ENCODE measurements at regions not wholly inside any gene's neighbourhood (a gene's known extent, or its start where the extent isn't known, plus 50 kb on each side); places are given as distances from the start of the nearest gene placed in this dataset.

DNA sequence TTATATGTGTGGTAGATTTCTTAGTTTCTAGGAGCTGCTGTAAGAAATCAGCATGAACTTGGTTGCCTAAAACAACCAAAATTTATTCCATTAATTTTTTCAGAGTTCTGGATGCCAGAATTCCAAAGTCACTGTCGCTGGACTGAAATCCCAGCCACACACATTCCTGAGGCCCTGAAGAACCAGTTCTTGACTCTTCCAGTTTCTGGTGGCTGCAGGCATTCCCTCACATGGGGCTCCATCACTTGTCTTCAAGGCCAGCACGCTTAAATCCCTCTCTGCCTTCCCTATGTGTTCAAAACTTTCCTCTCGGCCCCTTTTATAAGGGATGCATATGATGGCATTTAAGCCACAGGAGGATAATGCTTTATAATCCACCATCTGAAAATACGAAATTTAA is 1237.5 kb upstream of the CDH9 start:
- no peaks in the 10 kb centered on the region for H3K4me1 ChIP-seq (replicated peaks in 1 of 4; ENCODE audit: control insufficient read depth in 3 of 4, insufficient read depth in 4 of 4, low read length in 3 of 4)
- FAIRE-seq (no peak), DNase-seq (ENCODE audit: low read depth in 1 of 2, low spot score in 2 of 2) (no peak)
- H3K9ac ChIP-seq (replicated peaks in 1 of 4; ENCODE audit: extremely low read depth in 1 of 4, low read depth in 3 of 4, low read length in 3 of 4) = no peak overlapping the region
- H3K9me3 ChIP-seq (ENCODE audit: insufficient read depth in 2 of 2, low read depth in 1 of 2, low read length in 1 of 2) = no peaks in the 10 kb centered on the region
- CTCF ChIA-PET (ENCODE audit: partially characterized antibody) = interaction anchor here (0.8 kb wide), 1 partner anchor 69 kb away, joined by 3 read pairs; no protein-coding TSS in a partner anchor
- H3K79me1 ChIP-seq (ENCODE audit: low read depth, low read length) = no peaks in the 10 kb centered on the region
- POLR2A ChIA-PET (ENCODE audit: partially characterized antibody) = no interaction called here
- no peaks in the 10 kb centered on the region for H4K20me1 ChIP-seq (replicated peaks in 1 of 2; ENCODE audit: control insufficient read depth in 1 of 2, insufficient read depth in 2 of 2, low read length in 2 of 2)
- no peak overlapping the region for H2BK5ac ChIP-seq (ENCODE audit: low read depth, low read length)
- no peaks in the 10 kb centered on the region for H3K36me3 ChIP-seq (ENCODE audit: control insufficient read depth in 2 of 4, insufficient read depth in 4 of 4, low read length in 3 of 4)
- no peak overlapping the region for H3K14ac ChIP-seq (ENCODE audit: insufficient read length)
- H3K18ac ChIP-seq (ENCODE audit: extremely low read depth, low read length) = no peak overlapping the region
- WGBS, 2 experiments (ENCODE audit: extremely low coverage in 1 of 2, insufficient coverage in 1 of 2, insufficient read length in 1 of 2, insufficient replicate concordance in 2 of 2, low coverage in 1 of 2, low lambda C conversion rate in 2 of 2, missing lambda C conversion rate in 1 of 2) = 94% methylated on average over 4 of the region's 4 CpGs; no CpG with 5 or more reads in 1 of the 2 experiments
- no peak overlapping the region for H2AK5ac ChIP-seq (ENCODE audit: low read depth, low read length)
- no peak overlapping the region for H4K5ac ChIP-seq (ENCODE audit: insufficient read length, low read depth, low read length)
- no peak overlapping the region for H2BK15ac ChIP-seq (ENCODE audit: low read length)
- H3K4me3 ChIP-seq (ENCODE audit: extremely low read depth in 1 of 4, insufficient read depth in 2 of 4, low read depth in 3 of 4, low read length in 4 of 4) = no peak overlapping the region
- no peaks in the 10 kb centered on the region for H3K79me2 ChIP-seq (ENCODE audit: control insufficient read depth in 1 of 2, insufficient read depth in 2 of 2, low read length in 2 of 2)
- H3K4me2 ChIP-seq (ENCODE audit: insufficient read depth in 1 of 2, low read depth in 2 of 2, low read length in 2 of 2) = no peak overlapping the region
- no peak overlapping the region for H4K91ac ChIP-seq (replicated peaks; ENCODE audit: insufficient read length, low read length)
- H2BK120ac ChIP-seq (replicated peaks; ENCODE audit: low read depth, low read length) = no peak overlapping the region
- no peak overlapping the region for H4K8ac ChIP-seq (ENCODE audit: extremely low read depth, insufficient read depth, low read length)
- H2BK20ac ChIP-seq (ENCODE audit: low read length) = no peak overlapping the region
- no peak overlapping the region for H3K23ac ChIP-seq (ENCODE audit: insufficient read length)
- no peak overlapping the region for H3K4ac ChIP-seq (replicated peaks; ENCODE audit: insufficient read length, low read depth, low read length)
- H3K56ac ChIP-seq (replicated peaks; ENCODE audit: insufficient read length, low read depth, low read length) = no peak overlapping the region
- no peak overlapping the region for H2BK12ac ChIP-seq (ENCODE audit: low read depth, low read length)
- no peak overlapping the region for H2AFZ ChIP-seq (ENCODE audit: low read length)
- H3K27me3 ChIP-seq (replicated peaks in 1 of 4; ENCODE audit: control insufficient read depth in 3 of 4, extremely low read depth in 1 of 4, insufficient read depth in 3 of 4, low read length in 3 of 4) = no peaks in the 10 kb centered on the region
- H3K27ac ChIP-seq (ENCODE audit: low read depth, low read length) = no peak overlapping the region
- no peaks in the 10 kb centered on the region for H3K23me2 ChIP-seq (ENCODE audit: low read depth, low read length)
- TF ChIP-seq KDM5A (IDR thresholded peaks at IDR 0.05; ENCODE audit: low read length) (no peak), FOSL1 (IDR thresholded peaks at IDR 0.05; ENCODE audit: insufficient read depth, low read depth, low read length) (no peak), SUZ12 (IDR thresholded peaks at IDR 0.05; ENCODE audit: low read length) (no peak), CHD2 (IDR thresholded peaks at IDR 0.05; ENCODE audit: low read length) (no peak), RNF2 (IDR thresholded peaks at IDR 0.05; ENCODE audit: borderline replicate concordance, low read depth, low read length, missing control alignments, poor library complexity, severe bottlenecking) (no peak), EP300 (IDR thresholded peaks at IDR 0.05; ENCODE audit: borderline replicate concordance in 1 of 2, low read depth in 2 of 2, low read length in 2 of 2) (no peak), POLR2A (IDR thresholded peaks at IDR 0.05; ENCODE audit: control extremely low read depth in 1 of 2, low read depth in 2 of 2, low read length in 2 of 2) (no peak), HDAC2 (IDR thresholded peaks at IDR 0.05; ENCODE audit: borderline replicate concordance in 1 of 2, low read depth in 2 of 2, low read length in 2 of 2) (no peak), SP4 (IDR thresholded peaks at IDR 0.05; ENCODE audit: low read length) (no peak), TAF7 (optimal IDR thresholded peaks at IDR 0.05; ENCODE audit: borderline replicate concordance, low read depth, low read length) (no peak)
- TF ChIP-seq, protein P1, sequence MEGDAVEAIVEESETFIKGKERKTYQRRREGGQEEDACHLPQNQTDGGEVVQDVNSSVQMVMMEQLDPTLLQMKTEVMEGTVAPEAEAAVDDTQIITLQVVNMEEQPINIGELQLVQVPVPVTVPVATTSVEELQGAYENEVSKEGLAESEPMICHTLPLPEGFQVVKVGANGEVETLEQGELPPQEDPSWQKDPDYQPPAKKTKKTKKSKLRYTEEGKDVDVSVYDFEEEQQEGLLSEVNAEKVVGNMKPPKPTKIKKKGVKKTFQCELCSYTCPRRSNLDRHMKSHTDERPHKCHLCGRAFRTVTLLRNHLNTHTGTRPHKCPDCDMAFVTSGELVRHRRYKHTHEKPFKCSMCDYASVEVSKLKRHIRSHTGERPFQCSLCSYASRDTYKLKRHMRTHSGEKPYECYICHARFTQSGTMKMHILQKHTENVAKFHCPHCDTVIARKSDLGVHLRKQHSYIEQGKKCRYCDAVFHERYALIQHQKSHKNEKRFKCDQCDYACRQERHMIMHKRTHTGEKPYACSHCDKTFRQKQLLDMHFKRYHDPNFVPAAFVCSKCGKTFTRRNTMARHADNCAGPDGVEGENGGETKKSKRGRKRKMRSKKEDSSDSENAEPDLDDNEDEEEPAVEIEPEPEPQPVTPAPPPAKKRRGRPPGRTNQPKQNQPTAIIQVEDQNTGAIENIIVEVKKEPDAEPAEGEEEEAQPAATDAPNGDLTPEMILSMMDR (IDR thresholded peaks at IDR 0.05; ENCODE audit: control extremely low read depth in 1 of 3, insufficient read depth in 1 of 3, low read depth in 1 of 3, low read length in 3 of 3) = no peak

Data from H1 (cell line).